Trophoblast cell (in vitro differentiated cells and primary cell): ENCODE measurements at regions not wholly inside any gene's neighbourhood (a gene's known extent, or its start where the extent isn't known, plus 50 kb on each side); places are given as distances from the start of the nearest gene placed in this dataset.
A peak's percentile ranks its signal among the peaks of the same experiment; 100 is the strongest.

ENCODE experiments used
- DNase-seq, 2 donors: peaks; one replicate each; pipeline ENCODE4 v3.0.0-alpha.2; 2016
- H2AFZ ChIP-seq: 2 replicates; pipeline ENCODE4 v1.6.1; 2013; ENCODE audit warnings: low read length, moderate library complexity, mild to moderate bottlenecking; ENCODE audit not compliant: insufficient read depth, poor library complexity
- H2AK5ac ChIP-seq: 2 replicates; pipeline ENCODE4 v1.6.1; 2013; ENCODE audit warnings: mild to moderate bottlenecking, low read length
- H2BK120ac ChIP-seq: 2 replicates; pipeline ENCODE4 v1.6.1; 2013; ENCODE audit warnings: low read length, mild to moderate bottlenecking, moderate library complexity; ENCODE audit not compliant: insufficient read depth, poor library complexity
- H2BK12ac ChIP-seq: 2 replicates; pipeline ENCODE4 v1.6.1; 2013; ENCODE audit warnings: mild to moderate bottlenecking, low read length, moderate library complexity
- H2BK5ac ChIP-seq: 2 replicates; pipeline ENCODE4 v1.6.1; 2013; ENCODE audit warnings: low read length, low read depth, moderate library complexity, mild to moderate bottlenecking; ENCODE audit not compliant: poor library complexity
- H3K14ac ChIP-seq: 2 replicates; pipeline ENCODE4 v1.6.1; 2013; ENCODE audit warnings: mild to moderate bottlenecking, low read length
- H3K18ac ChIP-seq: 2 replicates; pipeline ENCODE4 v1.6.1; 2013; ENCODE audit warnings: mild to moderate bottlenecking, low read length
- H3K23ac ChIP-seq: 2 replicates; pipeline ENCODE4 v1.6.1; 2013; ENCODE audit warnings: low read length
- H3K27ac ChIP-seq: 2 replicates; pipeline ENCODE4 v1.5.1; 2013; ENCODE audit warnings: low read depth, mild to moderate bottlenecking, inconsistent platforms, low read length, moderate library complexity
- H3K27me3 ChIP-seq: 2 replicates; pipeline ENCODE4 v1.6.1; 2013; ENCODE audit warnings: inconsistent platforms, mild to moderate bottlenecking, low read length, moderate library complexity; ENCODE audit not compliant: insufficient read depth
- H3K36me3 ChIP-seq, 2 experiments: 1 replicate in 1 of 2; 2 replicates in 1 of 2; pipeline ENCODE4 v1.6.1; 2013; ENCODE audit warnings: low read length in 2 of 2, mild to moderate bottlenecking in 2 of 2, moderate library complexity in 1 of 2; ENCODE audit not compliant: insufficient read depth in 2 of 2, control insufficient read depth in 1 of 2
- H3K4ac ChIP-seq: 2 replicates; pipeline ENCODE4 v1.6.1; 2013; ENCODE audit warnings: low read depth, mild to moderate bottlenecking, low read length, moderate library complexity
- H3K4me1 ChIP-seq, 2 experiments: 1 replicate in 1 of 2; 2 replicates in 1 of 2; pipeline ENCODE4 v1.6.1; 2013; ENCODE audit warnings: low read length in 2 of 2, mild to moderate bottlenecking in 2 of 2, moderate library complexity in 1 of 2; ENCODE audit not compliant: insufficient read depth in 2 of 2, control insufficient read depth in 1 of 2
- H3K4me2 ChIP-seq: 2 replicates; pipeline ENCODE4 v1.6.1; 2013; ENCODE audit warnings: inconsistent platforms, mild to moderate bottlenecking, low read length, moderate library complexity
- H3K4me3 ChIP-seq: 2 replicates; pipeline ENCODE4 v1.5.1; 2013; ENCODE audit warnings: mild to moderate bottlenecking, low read depth, low read length, inconsistent platforms
- H3K79me1 ChIP-seq: one replicate; pipeline ENCODE4 v1.6.1; 2013; ENCODE audit warnings: low read length
- H3K79me2 ChIP-seq: 2 replicates; pipeline ENCODE4 v1.6.1; 2013; ENCODE audit warnings: low read length, mild to moderate bottlenecking; ENCODE audit not compliant: control insufficient read depth, insufficient read depth, poor library complexity
- H3K9ac ChIP-seq: 2 replicates; pipeline ENCODE4 v1.6.1; 2013; ENCODE audit warnings: mild to moderate bottlenecking, low read length
- H3K9me3 ChIP-seq: 2 replicates; pipeline ENCODE4 v1.6.1; 2013; ENCODE audit warnings: low read depth, mild to moderate bottlenecking, control low read depth, inconsistent platforms, low read length; ENCODE audit not compliant: insufficient read depth
- H4K12ac ChIP-seq: 2 replicates; pipeline ENCODE4 v1.6.1; 2013; ENCODE audit warnings: low read depth, mild to moderate bottlenecking, low read length, moderate library complexity
- H4K8ac ChIP-seq: 2 replicates; pipeline ENCODE4 v1.6.1; 2013; ENCODE audit warnings: low read depth, mild to moderate bottlenecking, low read length, moderate library complexity
- H4K91ac ChIP-seq: one replicate; pipeline ENCODE4 v1.6.1; 2013; ENCODE audit warnings: low read depth, mild to moderate bottlenecking, low read length, moderate library complexity
- WGBS: extraction: QIAGEN DNeasy Blood & Tissue Kit; methylation state at CpG from one replicate; pipeline ENCODE4 v1.1.7; 2013; ENCODE audit warnings: missing lambda C conversion rate; ENCODE audit not compliant: insufficient read length, insufficient coverage; ENCODE audit errors: extremely low coverage; 5-methylcytosine and 5-hydroxymethylcytosine counted together

- Histone ChIP-seq H3K9ac (no peak overlapping the region), H4K12ac (no peak overlapping the region), H2AFZ (no peak overlapping the region), H2BK120ac (no peak overlapping the region), H3K4me2 (no peak overlapping the region), H2BK5ac (no peak overlapping the region), H3K4me3 (no peak overlapping the region), H3K14ac (no peak overlapping the region), H3K27ac (no peak overlapping the region), H3K23ac (no peak overlapping the region), H3K27me3 (no peaks in the 10 kb centered on the region), H3K79me2 (no peaks in the 10 kb centered on the region), H3K4ac (no peak overlapping the region), H3K9me3 (no peaks in the 10 kb centered on the region), H4K8ac (no peak overlapping the region), H2BK12ac (no peak overlapping the region), H3K4me1 (peaks cover 0 to 3% of the 10 kb centered on the region in 2 experiments), H2AK5ac (no peak overlapping the region), H4K91ac (no peak overlapping the region), H3K79me1 (peaks cover 2% of the 10 kb centered on the region), H3K18ac (no peak overlapping the region), H3K36me3 (no peaks in the 10 kb centered on the region)
- WGBS: no CpG with 5 or more reads among the region's 3 CpGs
- peak in 1 of 2 donors; percentile 73 for DNase-seq
Measured at GRCh38 chr2:220510668-220511067, 883.2 kb downstream of the SLC4A3 start.

GRCh38 chr2:220512419-220512818 lies 885.0 kb downstream of the SLC4A3 start:
- H4K12ac ChIP-seq: no peak overlapping the region
- peak in 1 of 2 donors; percentile 55 for DNase-seq

GRCh38 chr2:220513573-220514288 lies 886.3 kb downstream of the SLC4A3 start:
- Histone ChIP-seq H3K4ac (no peak overlapping the region), H3K27me3 (no peaks in the 10 kb centered on the region), H3K4me2 (no peak overlapping the region), H3K79me2 (no peaks in the 10 kb centered on the region), H3K9me3 (no peaks in the 10 kb centered on the region), H3K27ac (no peak overlapping the region), H2BK12ac (no peak overlapping the region), H2BK5ac (no peak overlapping the region), H2BK120ac (no peak overlapping the region), H3K9ac (no peak overlapping the region), H3K18ac (no peak overlapping the region), H4K12ac (no peak overlapping the region), H3K36me3 (no peaks in the 10 kb centered on the region), H3K4me1 (no peaks in the 10 kb centered on the region), H4K91ac (no peak overlapping the region), H2AK5ac (no peak overlapping the region), H2AFZ (no peak overlapping the region), H3K4me3 (no peak overlapping the region), H3K79me1 (no peaks in the 10 kb centered on the region), H3K14ac (no peak overlapping the region), H3K23ac (no peak overlapping the region), H4K8ac (no peak overlapping the region)
- no peak for DNase-seq
- no CpG with 5 or more reads among the region's 2 CpGs for WGBS

More at GRCh38 chr2:220512419-220512818, 885.0 kb downstream of the SLC4A3 start:
- Histone ChIP-seq H2BK5ac (no peak overlapping the region), H3K4me3 (no peak overlapping the region), H3K9ac (no peak overlapping the region), H3K79me1 (peaks cover 2% of the 10 kb centered on the region), H3K36me3 (no peaks in the 10 kb centered on the region), H3K27ac (no peak overlapping the region), H4K8ac (no peak overlapping the region), H2BK12ac (no peak overlapping the region), H2AFZ (no peak overlapping the region), H3K23ac (no peak overlapping the region), H4K91ac (no peak overlapping the region), H3K79me2 (no peaks in the 10 kb centered on the region), H2BK120ac (no peak overlapping the region), H2AK5ac (no peak overlapping the region), H3K14ac (no peak overlapping the region), H3K4me1 (no peaks in the 10 kb centered on the region), H3K4ac (no peak overlapping the region), H3K18ac (no peak overlapping the region), H3K27me3 (no peaks in the 10 kb centered on the region), H3K4me2 (no peak overlapping the region), H3K9me3 (no peaks in the 10 kb centered on the region)
- WGBS: no CpG with 5 or more reads among the region's 2 CpGs

GRCh38 chr2:220521551-220521950 lies 894.1 kb downstream of the SLC4A3 start:
- H3K4me2 ChIP-seq: no peak overlapping the region
- no peak overlapping the region for H2AFZ ChIP-seq
- H3K9ac ChIP-seq: no peak overlapping the region
- no peaks in the 10 kb centered on the region for H3K79me1 ChIP-seq
- no CpG with 5 or more reads among the region's 5 CpGs for WGBS
- no peak overlapping the region for H3K14ac ChIP-seq
- no peak overlapping the region for H4K91ac ChIP-seq
- H3K4ac ChIP-seq: no peak overlapping the region
- no peak overlapping the region for H3K4me3 ChIP-seq
- no peak for DNase-seq
- no peak overlapping the region for H3K23ac ChIP-seq
- no peak overlapping the region for H2AK5ac ChIP-seq
- no peaks in the 10 kb centered on the region for H3K79me2 ChIP-seq
- no peak overlapping the region for H2BK12ac ChIP-seq
- no peaks in the 10 kb centered on the region for H3K27me3 ChIP-seq
- H3K36me3 ChIP-seq: no peaks in the 10 kb centered on the region
- no peaks in the 10 kb centered on the region for H3K9me3 ChIP-seq
- H4K8ac ChIP-seq: no peak overlapping the region
- no peak overlapping the region for H3K27ac ChIP-seq
- no peak overlapping the region for H2BK5ac ChIP-seq
- no peak overlapping the region for H4K12ac ChIP-seq
- H3K4me1 ChIP-seq: no peaks in the 10 kb centered on the region
- no peak overlapping the region for H2BK120ac ChIP-seq
- H3K18ac ChIP-seq: no peak overlapping the region
